HCT116 (cell line): ENCODE measurements at regions not wholly inside any gene's neighbourhood (a gene's known extent, or its start where the extent isn't known, plus 50 kb on each side); places are given as distances from the start of the nearest gene placed in this dataset.

ENCODE experiments used
- ATAC-seq: fragments of 200-7000 bp; cut with Tn5 transposase; 2 replicates; pipeline ENCODE4 v1.9.1; 2020; ENCODE audit warnings: mild to moderate bottlenecking, moderate library complexity
- BruUV-seq: library from RNA; stranded (reverse); fragments of 400-500 nt; replicated peaks from 2 replicates; lab custom pipeline; 2021; lab: Mats Ljungman, UMichigan
- CTCF ChIA-PET: fragments of 300-600 bp; sonication (Branson Sonifier 250); formaldehyde crosslinking; loops from one replicate; lab custom pipeline; 2021; ENCODE audit warnings: antibody characterized with exemption; lab: Charles Lee
- POLR2A ChIA-PET: fragments of 300-600, 350-600 bp; sonication (Branson Sonifier 250); formaldehyde crosslinking; loops from one replicate; lab custom pipeline; 2021; ENCODE audit warnings: antibody characterized with exemption; lab: Charles Lee
- RAD21 ChIA-PET, 2 experiments: fragments of 300-600 bp; sonication (Branson Sonifier 250); formaldehyde crosslinking; loops; one replicate each; lab custom pipeline; 2023; ENCODE audit warnings: low total read pairs in 2 of 2; ENCODE audit not compliant: uncharacterized antibody in 2 of 2, unreplicated experiment in 2 of 2, low non-redundant PET in 1 of 2; lab: Charles Lee
- DNase-seq: peaks from one replicate; pipeline ENCODE4 v3.0.0-alpha.2; 2010; ENCODE audit warnings: low read depth, low spot score
- H2AFZ ChIP-seq: fragments of 200-600 bp; shearing (Covaris generic), sonication (generic); 2 replicates; pipeline ENCODE4 v1.6.1; 2017; ENCODE audit warnings: low read depth, mixed run types, mixed read lengths, antibody characterized with exemption, low read length; ENCODE audit not compliant: poor library complexity, severe bottlenecking
- H3K27ac ChIP-seq: 2 replicates; pipeline ENCODE4 v1.5.1; 2012; ENCODE audit warnings: low read depth, low read length
- H3K27me3 ChIP-seq: fragments of 200-600 bp; sonication (generic); 2 replicates; pipeline ENCODE4 v1.6.1; 2016; ENCODE audit warnings: mixed run types, low read length, mixed read lengths; ENCODE audit not compliant: insufficient read depth
- H3K36me3 ChIP-seq, 2 experiments: fragments of 200-500 bp in 1 of 2; fragments of 200-600 bp in 1 of 2; sonication (Bioruptor generic) in 1 of 2; sonication (generic) in 1 of 2; 2 replicates each; pipeline versions ENCODE4 v1.5.1 to v1.6.1; 2014 to 2016; ENCODE audit warnings: low read length in 2 of 2, inconsistent platforms in 1 of 2, mixed read lengths in 1 of 2, mixed run types in 1 of 2; ENCODE audit not compliant: insufficient read depth in 2 of 2, control insufficient read depth in 1 of 2
- H3K4me1 ChIP-seq, 2 experiments: fragments of 200-600 bp in 1 of 2; sonication (generic) in 1 of 2; 2 replicates each; pipeline versions ENCODE4 v1.5.1 to v1.6.1; 2012 to 2017; ENCODE audit warnings: low read length in 2 of 2, inconsistent platforms in 1 of 2, mild to moderate bottlenecking in 1 of 2, mixed read lengths in 1 of 2, mixed run types in 1 of 2, moderate library complexity in 1 of 2; ENCODE audit not compliant: insufficient read depth in 2 of 2, control insufficient read depth in 1 of 2
- H3K4me2 ChIP-seq: fragments of 200-600 bp; sonication (generic); 2 replicates; pipeline ENCODE4 v1.6.1; 2017; ENCODE audit warnings: mixed run types, low read length, mixed read lengths
- H3K4me3 ChIP-seq, 2 experiments: fragments of 200-600 bp in 1 of 2; sonication (generic) in 1 of 2; replicated peaks in 1 of 2; 2 replicates each; pipeline ENCODE4 v1.5.1; 2011 to 2016; ENCODE audit warnings: low read length in 2 of 2, control low read depth in 1 of 2, low read depth in 1 of 2, mild to moderate bottlenecking in 1 of 2, mixed read lengths in 1 of 2, mixed run types in 1 of 2
- H3K79me2 ChIP-seq: fragments of 200-600 bp; sonication (generic); 2 replicates; pipeline ENCODE4 v1.6.1; 2017; ENCODE audit warnings: mild to moderate bottlenecking, mixed run types, low read length, moderate library complexity, mixed read lengths; ENCODE audit not compliant: insufficient read depth
- H3K9ac ChIP-seq: fragments of 200-600 bp; sonication (generic); 2 replicates; pipeline ENCODE4 v1.6.1; 2016; ENCODE audit warnings: low read length, mixed read lengths
- H3K9me2 ChIP-seq: fragments of 200-600 bp; sonication (generic), shearing (Covaris generic); 2 replicates; pipeline ENCODE4 v1.6.1; 2017; ENCODE audit warnings: mixed run types, mild to moderate bottlenecking, moderate library complexity; ENCODE audit not compliant: insufficient read depth
- H3K9me3 ChIP-seq, 2 experiments: fragments of 200-500 bp in 1 of 2; fragments of 200-600 bp in 1 of 2; sonication (Bioruptor generic) in 1 of 2; sonication (generic) in 1 of 2; 2 replicates each; pipeline ENCODE4 v1.6.1; 2014 to 2017; ENCODE audit warnings: low read length in 2 of 2, mixed read lengths in 2 of 2, inconsistent platforms in 1 of 2, low read depth in 1 of 2, mild to moderate bottlenecking in 1 of 2, mixed run types in 1 of 2, moderate library complexity in 1 of 2; ENCODE audit not compliant: control insufficient read depth in 1 of 2, insufficient read depth in 1 of 2
- H4K20me1 ChIP-seq: fragments of 200-600 bp; sonication (generic), shearing (Covaris generic); 2 replicates; pipeline ENCODE4 v1.6.1; 2017; ENCODE audit warnings: mixed run types, mild to moderate bottlenecking, moderate library complexity; ENCODE audit not compliant: insufficient read depth
- EGR1 ChIP-seq: IDR thresholded peaks from 2 replicates; pipeline ENCODE4 v1.6.1; 2012; ENCODE audit warnings: low read depth
- MAX ChIP-seq: IDR thresholded peaks from 2 replicates; pipeline ENCODE4 v1.6.1; 2012
- RAD21 ChIP-seq: IDR thresholded peaks from 2 replicates; pipeline ENCODE4 v1.6.1; 2012; ENCODE audit warnings: low read depth, mild to moderate bottlenecking
- REST ChIP-seq: IDR thresholded peaks from 2 replicates; pipeline ENCODE4 v1.6.1; 2012; ENCODE audit warnings: low read depth
- ZFX ChIP-seq: fragments of 450-650 bp; IDR thresholded peaks from 2 replicates; pipeline ENCODE4 v1.6.1; 2017
- intact Hi-C: fragments of 100-400 bp; cut with micrococcal nuclease; formaldehyde crosslinking; loops from 2 replicates; pipeline ENCODE4 v1.10.0; 2022

DNA sequence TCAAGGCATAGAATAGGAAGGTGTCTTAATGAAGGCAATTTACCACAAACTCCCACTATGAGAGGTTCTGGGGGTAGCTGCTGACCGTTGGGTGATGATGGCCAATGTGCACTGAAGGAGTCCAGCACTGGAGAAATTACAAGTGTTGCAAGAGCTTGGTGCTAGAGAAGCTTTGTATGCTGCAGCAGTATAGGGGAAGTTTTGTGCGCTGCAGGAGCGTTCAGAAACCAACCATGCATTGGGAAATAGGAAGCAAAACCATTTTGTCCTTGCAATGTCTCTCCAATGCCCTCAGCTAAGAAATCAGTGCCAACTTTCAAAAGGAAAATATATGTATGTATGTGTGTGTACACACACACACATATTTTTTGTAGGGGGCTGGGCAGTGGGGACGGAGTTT, 441.6 kb upstream of the NAALADL2 start:
- no TSS peak for BruUV-seq
- POLR2A ChIA-PET = no interaction called here
- RAD21 ChIA-PET = no interaction called here
- Histone ChIP-seq H3K27ac (no peak overlapping the region), H3K9me2 (no peaks in the 10 kb centered on the region), H3K4me2 (no peak overlapping the region), H3K79me2 (no peaks in the 10 kb centered on the region), H3K27me3 (no peaks in the 10 kb centered on the region), H3K9me3 (no peaks in the 10 kb centered on the region), H4K20me1 (no peaks in the 10 kb centered on the region), H3K9ac (no peak overlapping the region), H3K36me3 (no peaks in the 10 kb centered on the region), H3K4me1 (no peaks in the 10 kb centered on the region), H2AFZ (no peak overlapping the region), H3K4me3 (no peak overlapping the region)
- CTCF ChIA-PET = no interaction called here
- DNase-seq (no peak), ATAC-seq (no peak)
- TF ChIP-seq RAD21 (no peak), ZFX (no peak)
- intact Hi-C loops = no loop called here

GRCh38 chr3:174419216-174419615, 439.9 kb upstream of the NAALADL2 start:
- Histone ChIP-seq H3K9ac (no peak overlapping the region), H3K79me2 (no peaks in the 10 kb centered on the region), H3K27me3 (no peaks in the 10 kb centered on the region), H3K4me1 (no peaks in the 10 kb centered on the region), H3K9me2 (no peaks in the 10 kb centered on the region), H3K4me2 (no peak overlapping the region), H3K4me3 (no peak overlapping the region), H4K20me1 (no peaks in the 10 kb centered on the region), H3K36me3 (no peaks in the 10 kb centered on the region), H2AFZ (no peak overlapping the region), H3K9me3 (no peaks in the 10 kb centered on the region), H3K27ac (no peak overlapping the region)
- CTCF ChIA-PET = no interaction called here
- ATAC-seq = no peak
- RAD21 ChIA-PET = no interaction called here
- DNase-seq = no peak
- TF ChIP-seq EGR1 (no peak), REST (no peak), MAX (no peak)
- BruUV-seq = no TSS peak
- intact Hi-C loops = no loop called here
- POLR2A ChIA-PET = no interaction called here
